Daoy (cell line): ENCODE measurements at regions not wholly inside any gene's neighbourhood (a gene's known extent, or its start where the extent isn't known, plus 50 kb on each side); places are given as distances from the start of the nearest gene placed in this dataset.

ENCODE experiments used
- DNase-seq: peaks from one replicate; pipeline ENCODE4 v3.0.0-alpha.2; 2015; ENCODE audit warnings: low read depth

DNA sequence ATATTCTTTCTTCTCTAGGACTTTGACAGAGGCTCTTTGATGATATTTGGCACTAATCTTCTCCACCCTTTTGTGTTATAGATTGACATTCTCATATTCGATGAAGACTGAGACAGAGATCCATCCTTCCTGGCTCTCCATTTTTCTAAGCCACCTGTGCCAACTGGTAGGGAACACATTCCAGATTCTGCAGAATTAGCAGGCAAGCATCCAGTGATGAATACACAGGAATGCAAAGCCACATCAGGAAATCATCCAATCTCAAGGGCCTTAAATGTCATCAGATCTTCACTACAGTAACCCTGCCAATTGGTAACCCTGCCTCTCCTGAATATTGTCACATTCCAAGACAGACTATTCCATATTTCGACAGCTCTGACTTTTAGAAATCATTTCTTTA is 718.4 kb upstream of the API5 start:
- no peak for DNase-seq

DNA sequence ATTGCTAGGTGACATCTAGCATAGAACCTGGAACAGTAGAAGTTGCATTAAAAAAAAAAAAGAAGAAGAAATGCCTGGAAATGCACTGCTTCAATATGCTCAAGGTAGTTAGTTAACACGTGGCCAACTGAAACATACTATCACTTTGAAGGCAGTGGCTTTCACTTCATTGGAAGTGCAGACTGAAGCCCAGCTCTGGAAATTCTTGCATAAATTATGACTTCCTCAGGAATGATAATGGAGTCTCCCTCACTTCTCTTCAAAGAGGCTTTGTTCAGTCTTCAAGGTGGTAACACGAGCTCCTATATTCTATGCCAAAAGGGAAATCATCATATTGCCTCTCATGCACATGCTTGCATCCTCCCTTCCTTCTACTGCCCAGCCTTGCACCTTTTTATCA is 715.9 kb upstream of the API5 start:
- DNase-seq, result no peak

DNA sequence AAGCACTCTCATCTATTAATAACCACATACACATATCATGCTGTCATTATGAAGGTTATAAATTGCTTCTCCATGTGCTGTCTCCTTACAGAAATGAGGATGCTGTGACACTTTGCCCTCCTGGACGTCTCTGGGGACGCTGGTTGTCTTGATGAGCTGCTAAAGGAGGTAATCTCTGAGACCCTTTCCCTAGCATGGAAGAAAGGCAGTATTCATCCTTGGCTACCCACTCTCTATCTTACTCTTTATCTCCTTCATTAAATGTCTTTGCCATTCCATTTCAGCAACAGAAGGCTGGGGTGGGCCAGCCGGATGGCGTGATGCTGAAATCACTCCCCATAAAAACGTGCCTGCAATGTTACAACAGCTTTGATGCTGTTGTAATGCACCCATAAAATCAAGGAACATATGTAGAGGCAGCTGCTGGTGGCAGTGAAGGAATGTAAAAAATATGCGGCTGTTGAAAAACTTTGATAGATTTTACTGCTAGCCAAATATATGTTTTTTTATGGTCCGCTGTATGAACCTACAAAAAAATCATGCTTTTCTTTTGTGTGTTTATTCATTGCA is 715.1 kb upstream of the API5 start:
- DNase-seq, result no peak

DNA sequence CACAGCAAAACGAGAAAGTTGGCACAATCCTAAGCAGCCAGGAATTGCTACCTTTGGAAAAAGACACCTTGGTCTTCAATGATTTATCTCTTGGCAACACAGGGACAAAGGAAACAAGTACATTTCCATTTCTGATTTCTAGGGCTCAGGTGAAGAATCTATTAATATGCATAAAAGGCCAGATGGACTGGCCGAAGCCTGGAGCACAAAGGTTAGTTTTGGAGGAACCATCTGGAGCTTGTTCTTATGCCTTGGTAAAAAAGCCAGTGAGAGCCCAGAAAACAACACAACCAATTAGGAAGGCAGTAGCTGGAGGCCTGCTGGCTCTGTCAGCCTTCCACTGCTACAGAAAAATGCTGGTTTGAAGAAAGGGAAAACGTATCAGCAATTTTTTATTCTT is 713.5 kb upstream of the API5 start:
- no peak for DNase-seq

DNA sequence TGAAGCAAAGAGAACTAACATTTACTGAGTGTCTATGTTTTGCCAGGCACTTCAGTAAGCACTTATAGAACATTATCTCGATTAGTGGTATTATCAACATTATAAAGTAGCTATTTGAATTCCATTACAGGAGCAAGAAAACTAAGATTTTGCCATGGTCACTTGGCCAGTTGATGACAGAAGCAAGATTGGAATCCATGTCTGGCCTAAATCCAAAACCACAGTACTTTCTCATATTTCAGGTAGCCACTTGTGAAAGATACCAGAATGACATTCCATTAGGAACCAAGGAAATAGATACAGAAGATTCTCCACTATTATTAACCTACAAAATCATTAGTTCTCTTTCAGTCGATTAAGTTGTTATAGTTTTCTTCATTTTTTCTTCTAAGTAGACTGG is 691.0 kb upstream of the API5 start:
- DNase-seq, result no peak

GRCh38 chr11:42625757-42626665 is 685.8 kb upstream of the API5 start:
- DNase-seq, result no peak

DNA sequence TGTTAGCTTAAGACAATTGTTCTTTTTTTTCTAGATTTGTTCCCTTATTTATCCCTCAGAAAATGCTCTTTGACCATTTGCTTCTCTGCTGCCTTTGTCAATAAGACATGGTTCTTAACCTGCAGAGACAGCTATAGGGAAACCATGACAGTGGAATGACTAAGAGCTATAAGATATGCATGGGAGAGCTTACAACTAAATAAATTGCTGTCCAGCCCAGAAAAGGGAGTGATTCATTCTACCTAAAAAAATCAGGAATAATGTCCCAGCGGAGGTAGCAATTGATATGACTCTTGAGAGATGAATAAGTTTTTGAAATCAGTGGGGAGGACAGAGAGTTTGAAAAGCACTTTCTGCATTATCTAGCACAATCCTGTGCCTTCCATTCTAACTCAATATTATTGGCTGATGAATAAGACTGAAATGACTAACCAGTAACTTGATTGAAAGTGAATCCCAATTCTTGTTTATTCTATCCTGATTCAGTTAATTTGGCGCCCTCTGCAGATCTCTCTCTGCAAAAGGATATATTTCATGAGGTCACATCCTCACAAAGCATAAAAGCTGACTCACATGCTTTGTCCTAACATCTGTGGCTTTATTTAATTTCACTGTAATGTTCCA is 680.5 kb upstream of the API5 start:
- DNase-seq, result no peak

- no peak for DNase-seq
Measured at GRCh38 chr11:42646959-42647358, 664.8 kb upstream of the API5 start.

- DNase-seq, result no peak
Measured at GRCh38 chr11:42647993-42648392, 663.8 kb upstream of the API5 start.

DNA sequence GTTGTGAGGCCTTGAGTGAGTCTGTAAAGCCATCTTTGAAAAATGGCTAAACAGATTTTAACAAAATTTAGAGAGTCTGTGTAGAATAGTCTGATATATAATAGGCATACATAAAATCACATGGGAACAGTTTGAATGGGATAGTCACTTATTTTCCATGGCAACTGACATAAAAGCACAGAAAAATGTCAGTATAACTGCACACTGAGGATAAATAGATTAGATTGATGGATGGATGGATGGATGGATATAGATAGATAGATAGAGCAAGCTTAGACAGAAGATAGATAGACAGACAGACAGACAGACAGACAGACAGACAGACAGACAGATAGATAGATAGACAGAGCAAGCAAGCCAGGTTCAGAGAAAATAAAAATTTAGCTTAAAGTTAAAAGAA is 660.2 kb upstream of the API5 start:
- DNase-seq, result no peak

DNA sequence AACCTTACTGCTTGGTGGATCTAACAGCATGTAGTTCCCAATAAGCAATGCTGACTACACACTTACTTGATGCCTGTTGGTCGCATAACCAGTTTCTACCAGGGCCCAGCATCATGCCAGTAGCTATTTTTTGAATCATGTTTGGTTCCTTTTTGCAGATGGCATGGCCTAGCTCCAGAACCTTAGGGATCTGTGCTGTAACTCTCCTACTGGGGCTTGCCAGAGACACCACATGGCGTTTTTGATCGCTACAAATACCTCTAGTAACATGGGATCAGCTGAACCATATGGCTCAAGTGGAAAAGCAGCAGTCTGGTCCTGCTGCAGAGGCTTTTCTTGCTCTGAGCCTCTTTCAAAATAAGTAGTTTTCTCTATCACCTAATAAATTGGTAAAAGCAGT is 654.6 kb upstream of the API5 start:
- DNase-seq, result no peak

- no peak for DNase-seq
Measured at GRCh38 chr11:42661942-42662341, 649.9 kb upstream of the API5 start.

- DNase-seq, result no peak
Measured at GRCh38 chr11:42669248-42669976, 642.4 kb upstream of the API5 start.

DNA sequence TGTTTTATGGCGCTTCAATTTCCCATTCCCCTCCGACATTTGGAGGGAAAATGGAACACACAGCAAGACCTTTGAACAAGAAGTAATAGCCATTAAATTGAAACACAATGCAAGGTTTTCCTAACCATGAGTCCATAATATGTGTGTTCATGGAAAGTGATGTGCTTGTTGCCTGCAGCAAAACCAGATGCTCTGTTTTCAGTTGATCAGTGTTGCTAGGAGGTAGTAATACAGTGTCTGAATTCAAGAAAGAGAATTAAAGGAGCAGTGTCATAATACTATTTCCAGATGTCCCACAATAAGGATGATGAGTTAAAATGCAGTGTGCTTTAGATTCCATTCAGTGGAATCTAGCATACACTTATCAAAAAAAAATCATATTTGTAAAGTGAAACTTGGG is 637.4 kb upstream of the API5 start:
- no peak for DNase-seq

DNA sequence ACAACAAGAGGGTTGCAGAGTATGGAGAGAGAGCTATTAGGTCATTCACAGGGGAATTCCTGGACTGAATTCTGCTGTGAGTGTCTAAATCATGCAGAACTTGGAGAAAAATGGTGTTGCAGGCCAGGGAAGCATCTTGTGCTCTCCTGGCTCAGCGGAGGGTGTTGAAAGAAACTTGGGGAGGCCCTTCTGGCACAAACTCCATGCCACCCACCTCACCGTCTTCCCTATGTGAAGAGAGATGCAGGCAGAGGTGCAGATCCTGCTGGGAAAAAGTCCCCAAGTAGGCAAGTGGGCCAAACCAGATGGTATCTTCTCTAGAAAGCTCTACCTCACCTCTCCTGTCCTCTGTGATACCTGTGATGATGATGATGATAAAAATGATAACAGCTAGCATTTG is 604.3 kb upstream of the API5 start:
- no peak for DNase-seq

GRCh38 chr11:42709216-42709615 is 602.6 kb upstream of the API5 start:
- DNase-seq, result no peak

- DNase-seq, result no peak
Measured at GRCh38 chr11:42713279-42713678, 598.5 kb upstream of the API5 start.

- DNase-seq, result no peak
Measured at GRCh38 chr11:42713753-42714152, 598.0 kb upstream of the API5 start.

DNA sequence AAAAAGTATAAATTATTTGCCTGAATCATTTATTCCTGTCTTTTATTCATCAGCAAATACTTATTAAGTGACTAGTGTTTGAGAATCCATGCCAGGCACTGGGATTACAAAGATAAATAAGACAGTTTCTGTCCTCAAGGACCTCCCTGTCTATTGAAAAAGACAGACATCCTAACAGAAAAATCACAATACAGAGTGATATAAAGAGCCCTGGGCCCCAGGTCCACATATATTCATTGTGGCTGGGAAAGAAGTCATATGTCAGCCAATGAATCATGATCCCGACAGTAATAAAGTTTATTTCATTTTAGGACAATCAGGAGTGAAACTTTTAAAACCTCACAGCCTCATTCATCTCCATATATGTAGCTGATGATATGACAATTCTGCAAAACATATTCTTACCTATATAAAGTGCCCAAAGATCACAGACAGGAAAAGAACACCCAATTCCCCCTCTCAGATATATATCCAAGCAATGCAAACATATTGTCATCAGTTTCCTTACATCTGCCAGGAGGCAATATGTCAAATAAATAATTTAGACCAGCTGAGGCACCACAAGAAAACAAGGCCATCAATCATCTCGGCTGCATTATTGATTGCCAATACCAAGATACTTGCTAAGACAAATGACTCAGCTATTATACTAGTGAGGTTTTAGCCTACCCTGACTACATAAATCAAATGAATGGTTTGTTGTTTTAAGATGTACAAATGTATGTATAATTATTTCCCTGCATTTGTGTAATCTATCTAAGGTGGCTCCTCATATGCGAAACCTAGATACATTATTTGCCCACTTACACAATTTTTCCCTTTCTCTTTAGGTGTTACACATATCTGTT is 590.9 kb upstream of the API5 start:
- DNase-seq, result no peak

GRCh38 chr11:42727879-42728278 is 583.9 kb upstream of the API5 start:
- no peak for DNase-seq

- no peak for DNase-seq
Measured at GRCh38 chr11:42762348-42762747, 549.4 kb upstream of the API5 start.

- DNase-seq, result no peak
Measured at GRCh38 chr11:42764936-42765335, 546.9 kb upstream of the API5 start.
